B cell (primary cell): ENCODE measurements at regions not wholly inside any gene's neighbourhood (a gene's known extent, or its start where the extent isn't known, plus 50 kb on each side); places are given as distances from the start of the nearest gene placed in this dataset.
"Not testable (repeated sequence)": the region's sequence is repeated elsewhere in the genome, so short reads cannot be mapped to it uniquely, and the experiment has no call there.

Experiments used
- ATAC-seq: fragments of 200-7000 bp; cut with Tn5 transposase; one replicate; pipeline ENCODE4 v1.10.0; 2021; ENCODE audit warnings: low read depth, mild to moderate bottlenecking, moderate number of reproducible peaks, moderate library complexity
- CTCF ChIA-PET: fragments of 350-600 bp; sonication (Branson Sonifier 250); formaldehyde crosslinking; loops from one replicate; lab custom pipeline; 2021; ENCODE audit warnings: antibody characterized with exemption, inconsistent platforms; lab: Charles Lee
- POLR2A ChIA-PET: fragments of 350-600 bp; sonication (Branson Sonifier 250); formaldehyde crosslinking; loops from one replicate; lab custom pipeline; 2021; ENCODE audit warnings: antibody characterized with exemption; lab: Charles Lee
- DNase-seq: peaks from one replicate; pipeline ENCODE4 v3.0.0; 2013
- H2AFZ ChIP-seq: 2 replicates; pipeline ENCODE4 v1.6.1; 2012; ENCODE audit warnings: mild to moderate bottlenecking, low read depth, low read length; ENCODE audit not compliant: insufficient read depth, poor library complexity, severe bottlenecking
- H3K27ac ChIP-seq, 2 donors: 1 replicate in 1 of 2; 2 replicates in 1 of 2; pipeline ENCODE4 v1.5.1; 2012 to 2013; ENCODE audit warnings: low read length in 2 of 2, mild to moderate bottlenecking in 2 of 2, moderate library complexity in 1 of 2
- H3K27me3 ChIP-seq, 4 experiments: fragments of 200-600 bp in 1 of 4; sonication (generic) in 1 of 4; replicated peaks in 1 of 4; 1 replicate in 2 of 4; 2 replicates in 2 of 4; pipeline versions ENCODE4 v1.6.1 to v1.7.0; 2013 to 2016; ENCODE audit warnings: low read length in 3 of 4, mild to moderate bottlenecking in 2 of 4, mixed read lengths in 1 of 4, moderate library complexity in 1 of 4; ENCODE audit not compliant: insufficient read depth in 4 of 4, control insufficient read depth in 3 of 4; ENCODE audit errors: control extremely low read depth in 1 of 4
- H3K36me3 ChIP-seq, 2 experiments: replicated peaks in 1 of 2; 1 replicate in 1 of 2; 2 replicates in 1 of 2; pipeline versions ENCODE4 v1.6.1 to v1.7.1; 2013; ENCODE audit warnings: low read length in 1 of 2; ENCODE audit not compliant: insufficient read depth in 2 of 2, control insufficient read depth in 1 of 2; ENCODE audit errors: control extremely low read depth in 1 of 2, extremely low read depth in 1 of 2
- H3K4me1 ChIP-seq, 2 donors: fragments of 200-600 bp in 1 of 2; sonication (generic) in 1 of 2; 1 replicate in 1 of 2; 2 replicates in 1 of 2; pipeline versions ENCODE4 v1.5.1 to v1.6.1; 2013 to 2017; ENCODE audit warnings: low read length in 2 of 2; ENCODE audit not compliant: control insufficient read depth in 2 of 2, insufficient read depth in 2 of 2
- H3K4me2 ChIP-seq: replicated peaks from 2 replicates; pipeline ENCODE3; 2012; ENCODE audit warnings: mild to moderate bottlenecking, low read depth, low read length; ENCODE audit not compliant: poor library complexity, severe bottlenecking
- H3K4me3 ChIP-seq, 5 experiments: fragments of 200-600 bp in 1 of 5; sonication (generic) in 1 of 5; 1 replicate in 3 of 5; 2 replicates in 2 of 5; pipeline versions ENCODE4 v1.5.1 to v1.7.0; 2011 to 2016; ENCODE audit warnings: low read length in 4 of 5, mild to moderate bottlenecking in 4 of 5, low read depth in 2 of 5, control low read depth in 1 of 5, moderate library complexity in 1 of 5; ENCODE audit not compliant: insufficient read depth in 1 of 5; ENCODE audit errors: control extremely low read depth in 1 of 5, extremely low read depth in 1 of 5
- H3K79me2 ChIP-seq: fragments of 200-600 bp; sonication (generic); one replicate; pipeline ENCODE4 v1.6.0; 2016; ENCODE audit warnings: low read length; ENCODE audit not compliant: control insufficient read depth, insufficient read depth
- H3K9ac ChIP-seq: fragments of 200-600 bp; sonication (generic); 2 replicates; pipeline ENCODE4 v1.6.1; 2017; ENCODE audit warnings: mild to moderate bottlenecking, low read length, moderate library complexity
- H3K9me3 ChIP-seq, 3 donors: one replicate each; pipeline versions ENCODE4 v1.6.1 to v1.7.1; 2013; ENCODE audit warnings: low read length in 2 of 3; ENCODE audit not compliant: control insufficient read depth in 2 of 3, insufficient read depth in 1 of 3; ENCODE audit errors: control extremely low read depth in 1 of 3
- H4K20me1 ChIP-seq: 2 replicates; pipeline ENCODE4 v1.6.0; 2012; ENCODE audit warnings: mild to moderate bottlenecking, low read length; ENCODE audit not compliant: insufficient read depth, control insufficient read depth, poor library complexity, severe bottlenecking
- H3K27ac Mint-ChIP-seq: one replicate; pipeline ENCODE4 v1.8.0; 2021; ENCODE audit warnings: mixed read lengths
- H3K27me3 Mint-ChIP-seq: one replicate; pipeline ENCODE4 v1.8.0; 2021; ENCODE audit warnings: mixed read lengths
- H3K4me1 Mint-ChIP-seq: one replicate; pipeline ENCODE4 v1.8.0; 2021; ENCODE audit warnings: mixed read lengths
- H3K4me3 Mint-ChIP-seq: one replicate; pipeline ENCODE4 v1.8.0; 2021; ENCODE audit warnings: mixed read lengths
- H3K9me3 Mint-ChIP-seq: one replicate; pipeline ENCODE4 v1.8.0; 2022; ENCODE audit warnings: mixed read lengths; ENCODE audit not compliant: insufficient read depth
- EZH2 ChIP-seq: IDR thresholded peaks from 2 replicates; pipeline ENCODE4 v1.6.1; 2012; ENCODE audit warnings: borderline replicate concordance, low read depth, mild to moderate bottlenecking, moderate library complexity, low read length; ENCODE audit not compliant: insufficient read depth, poor library complexity, severe bottlenecking
- WGBS: methylation state at CpG from one replicate; pipeline ENCODE4 v1.1.5; 2013; ENCODE audit warnings: missing lambda C conversion rate; ENCODE audit not compliant: insufficient coverage; 5-methylcytosine and 5-hydroxymethylcytosine counted together
- intact Hi-C: fragments of 100-400 bp; cut with micrococcal nuclease; formaldehyde crosslinking; loops from one replicate; pipeline ENCODE4 v1.10.0; 2022
- TF ChIP-seq, protein P1 (sequence below): fragments of 200-600 bp; IDR thresholded peaks from one replicate; pipeline ENCODE4 v1.8.0; 2022; ENCODE audit warnings: antibody characterized with exemption, mild to moderate bottlenecking

DNA sequence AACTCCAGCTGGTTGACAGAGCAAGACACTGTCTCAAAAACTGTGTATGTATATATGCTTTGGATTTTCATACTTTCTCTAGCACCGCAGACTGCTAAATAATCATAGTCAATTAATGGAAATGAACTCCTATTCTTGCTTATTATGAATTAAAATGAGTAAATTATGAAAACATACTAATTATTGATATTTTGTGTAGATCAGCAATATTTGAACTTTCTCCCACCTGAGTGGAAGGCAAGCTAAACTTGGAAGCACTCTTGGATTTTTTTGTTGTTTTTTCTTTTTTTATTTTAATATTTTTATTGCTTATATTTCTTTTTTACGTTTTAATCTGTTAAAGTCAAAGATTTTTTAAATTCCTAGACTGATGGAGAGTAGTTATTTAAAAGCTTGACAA is 201.7 kb downstream of the CDRT15L2 start:
- Mint-ChIP-seq H3K4me1 (peaks cover 9% of the 10 kb centered on the region), H3K4me3 (no peak overlapping the region), H3K27ac (no peak overlapping the region), H3K27me3 (no peaks in the 10 kb centered on the region), H3K9me3 (peaks cover 2% of the 10 kb centered on the region)
- H2AFZ ChIP-seq, result no peak overlapping the region
- no peak overlapping the region for H3K4me2 ChIP-seq
- H3K9me3 ChIP-seq, result peaks cover 4 to 27% (median 8%) of the 10 kb centered on the region in 3 donors
- CTCF ChIA-PET, result no interaction called here
- no peak for DNase-seq
- POLR2A ChIA-PET, result interaction anchor here (0.7 kb wide), 2 partner anchors 56 to 95 kb away, joined by 6 to 11 read pairs; no protein-coding TSS in a partner anchor
- peaks cover 0 to 4% (median 0%) of the 10 kb centered on the region in 4 experiments for H3K27me3 ChIP-seq
- no peaks in the 10 kb centered on the region for H3K36me3 ChIP-seq
- intact Hi-C loops, result no loop called here
- H3K27ac ChIP-seq, result no peak overlapping the region
- TF ChIP-seq, protein P1, sequence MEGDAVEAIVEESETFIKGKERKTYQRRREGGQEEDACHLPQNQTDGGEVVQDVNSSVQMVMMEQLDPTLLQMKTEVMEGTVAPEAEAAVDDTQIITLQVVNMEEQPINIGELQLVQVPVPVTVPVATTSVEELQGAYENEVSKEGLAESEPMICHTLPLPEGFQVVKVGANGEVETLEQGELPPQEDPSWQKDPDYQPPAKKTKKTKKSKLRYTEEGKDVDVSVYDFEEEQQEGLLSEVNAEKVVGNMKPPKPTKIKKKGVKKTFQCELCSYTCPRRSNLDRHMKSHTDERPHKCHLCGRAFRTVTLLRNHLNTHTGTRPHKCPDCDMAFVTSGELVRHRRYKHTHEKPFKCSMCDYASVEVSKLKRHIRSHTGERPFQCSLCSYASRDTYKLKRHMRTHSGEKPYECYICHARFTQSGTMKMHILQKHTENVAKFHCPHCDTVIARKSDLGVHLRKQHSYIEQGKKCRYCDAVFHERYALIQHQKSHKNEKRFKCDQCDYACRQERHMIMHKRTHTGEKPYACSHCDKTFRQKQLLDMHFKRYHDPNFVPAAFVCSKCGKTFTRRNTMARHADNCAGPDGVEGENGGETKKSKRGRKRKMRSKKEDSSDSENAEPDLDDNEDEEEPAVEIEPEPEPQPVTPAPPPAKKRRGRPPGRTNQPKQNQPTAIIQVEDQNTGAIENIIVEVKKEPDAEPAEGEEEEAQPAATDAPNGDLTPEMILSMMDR, result no peak
- TF ChIP-seq EZH2, result no peak
- no peaks in the 10 kb centered on the region for H3K79me2 ChIP-seq
- ATAC-seq, result no peak
- no peak overlapping the region for H3K4me3 ChIP-seq
- H4K20me1 ChIP-seq, result no peaks in the 10 kb centered on the region
- no peak overlapping the region for H3K9ac ChIP-seq
- peaks cover 0 to 4% of the 10 kb centered on the region in 2 donors for H3K4me1 ChIP-seq
- WGBS, result no CpG with 5 or more reads among the region's 2 CpGs

- H3K9me3 ChIP-seq, result peaks cover 4 to 26% (median 8%) of the 10 kb centered on the region in 3 donors
- DNase-seq, H3K4me3 ChIP-seq, H4K20me1 ChIP-seq, H3K4me2 ChIP-seq, H3K27ac Mint-ChIP-seq, H3K9ac ChIP-seq, H3K4me1 ChIP-seq, H3K27me3 ChIP-seq, H3K27me3 Mint-ChIP-seq, H3K4me3 Mint-ChIP-seq, H3K27ac ChIP-seq, H3K4me1 Mint-ChIP-seq, CTCF ChIA-PET, H3K79me2 ChIP-seq, intact Hi-C loops, H3K9me3 Mint-ChIP-seq, ATAC-seq, H2AFZ ChIP-seq, H3K36me3 ChIP-seq: not testable (repeated sequence)
- 95% methylated on average over 3 of the region's 6 CpGs for WGBS
- POLR2A ChIA-PET, result interaction anchor here (0.7 kb wide), 1 partner anchor 56 kb away, joined by 6 read pairs; no protein-coding TSS in a partner anchor
These were observed 202.3 kb downstream of the CDRT15L2 start for GRCh38 chr17:20781869-20782268.
